Vagina (tissue), 2 donors: ENCODE measurements at regions not wholly inside any gene's neighbourhood (a gene's known extent, or its start where the extent isn't known, plus 50 kb on each side); places are given as distances from the start of the nearest gene placed in this dataset.
A peak's percentile ranks its signal among the peaks of the same experiment; 100 is the strongest.

Experiments
- DNase-seq, 2 donors: peaks; one replicate each; pipeline ENCODE4 v3.0.0-alpha.2; 2017; ENCODE audit errors: extremely low spot score in 2 of 2
- H3K27ac ChIP-seq: fragments of 200-600 bp; sonication (generic); one replicate; pipeline ENCODE4 v1.5.1; 2019
- H3K27me3 ChIP-seq: fragments of 200-600 bp; sonication (generic); one replicate; pipeline ENCODE4 v1.5.1; 2019
- H3K36me3 ChIP-seq, 2 donors: fragments of 200-600 bp; sonication (generic); one replicate each; pipeline ENCODE4 v1.5.1; 2017 to 2019
- H3K4me1 ChIP-seq: fragments of 200-600 bp; sonication (generic); one replicate; pipeline ENCODE4 v1.5.1; 2019
- H3K4me3 ChIP-seq, 2 donors: fragments of 200-600 bp; sonication (generic); 1 replicate in 1 of 2; 2 replicates in 1 of 2; pipeline ENCODE4 v1.5.1; 2016 to 2019
- H3K9me3 ChIP-seq: fragments of 200-600 bp; sonication (generic); one replicate; pipeline ENCODE4 v1.5.1; 2019
- POLR2A ChIP-seq, 2 donors: fragments of 450-650 bp; IDR thresholded peaks; one replicate each; pipeline ENCODE4 v1.6.1; 2017; ENCODE audit warnings: antibody characterized with exemption in 2 of 2, mild to moderate bottlenecking in 2 of 2, moderate library complexity in 2 of 2
- POLR2AphosphoS5 ChIP-seq, 2 donors: sonication (generic); formaldehyde crosslinking; IDR thresholded peaks; one replicate each; pipeline ENCODE4 v1.9.0; 2017; ENCODE audit warnings: antibody characterized with exemption in 2 of 2, mild to moderate bottlenecking in 2 of 2, low read depth in 1 of 2; ENCODE audit not compliant: insufficient read depth in 1 of 2
- intact Hi-C: fragments of 100-400 bp; cut with DNase I; formaldehyde crosslinking; loops from one replicate; pipeline ENCODE4 v1.15.1; 2023
- TF ChIP-seq, protein P1 (sequence below), 3 experiments: fragments of 450-650 bp in 2 of 3; fragments of 200-600 bp in 1 of 3; sonication (generic) in 1 of 3; IDR thresholded peaks; one replicate each; pipeline ENCODE4 v1.5.1; 2017 to 2019; ENCODE audit warnings: antibody characterized with exemption in 3 of 3, mild to moderate bottlenecking in 2 of 3, moderate library complexity in 2 of 3

GRCh38 chr1:13899856-13900255 is 199.9 kb downstream of the PRDM2 start:
- H3K27ac ChIP-seq, result peak overlapping the region; percentile 85
- peaks cover 4% of the 10 kb centered on the region for H3K9me3 ChIP-seq
- no peak overlapping the region for H3K4me3 ChIP-seq
- intact Hi-C loops, result no loop called here
- H3K4me1 ChIP-seq, result peaks cover 7% of the 10 kb centered on the region
- TF ChIP-seq, protein P1, sequence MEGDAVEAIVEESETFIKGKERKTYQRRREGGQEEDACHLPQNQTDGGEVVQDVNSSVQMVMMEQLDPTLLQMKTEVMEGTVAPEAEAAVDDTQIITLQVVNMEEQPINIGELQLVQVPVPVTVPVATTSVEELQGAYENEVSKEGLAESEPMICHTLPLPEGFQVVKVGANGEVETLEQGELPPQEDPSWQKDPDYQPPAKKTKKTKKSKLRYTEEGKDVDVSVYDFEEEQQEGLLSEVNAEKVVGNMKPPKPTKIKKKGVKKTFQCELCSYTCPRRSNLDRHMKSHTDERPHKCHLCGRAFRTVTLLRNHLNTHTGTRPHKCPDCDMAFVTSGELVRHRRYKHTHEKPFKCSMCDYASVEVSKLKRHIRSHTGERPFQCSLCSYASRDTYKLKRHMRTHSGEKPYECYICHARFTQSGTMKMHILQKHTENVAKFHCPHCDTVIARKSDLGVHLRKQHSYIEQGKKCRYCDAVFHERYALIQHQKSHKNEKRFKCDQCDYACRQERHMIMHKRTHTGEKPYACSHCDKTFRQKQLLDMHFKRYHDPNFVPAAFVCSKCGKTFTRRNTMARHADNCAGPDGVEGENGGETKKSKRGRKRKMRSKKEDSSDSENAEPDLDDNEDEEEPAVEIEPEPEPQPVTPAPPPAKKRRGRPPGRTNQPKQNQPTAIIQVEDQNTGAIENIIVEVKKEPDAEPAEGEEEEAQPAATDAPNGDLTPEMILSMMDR (IDR thresholded peaks at IDR 0.05), result no peak
- no peak for TF ChIP-seq POLR2A (IDR thresholded peaks at IDR 0.05)
- no peak for TF ChIP-seq POLR2AphosphoS5 (IDR thresholded peaks at IDR 0.05; ENCODE audit: insufficient read depth in 1 of 2, low read depth in 1 of 2)
- no peaks in the 10 kb centered on the region for H3K27me3 ChIP-seq
- no peaks in the 10 kb centered on the region for H3K36me3 ChIP-seq
- peak in 1 of 2 donors; percentile 16 for DNase-seq

- Histone ChIP-seq H3K4me1 (peaks cover 7% of the 10 kb centered on the region), H3K27ac (peak overlapping the region; percentile 85), H3K9me3 (peaks cover 4% of the 10 kb centered on the region), H3K27me3 (no peaks in the 10 kb centered on the region), H3K4me3 (no peak overlapping the region), H3K36me3 (no peaks in the 10 kb centered on the region)
- TF ChIP-seq, protein P1 (IDR thresholded peaks at IDR 0.05), result no peak
- no peak for TF ChIP-seq POLR2AphosphoS5 (IDR thresholded peaks at IDR 0.05; ENCODE audit: insufficient read depth in 1 of 2, low read depth in 1 of 2)
- DNase-seq, result no peak
- intact Hi-C loops, result no loop called here
Observed at GRCh38 chr1:13900583-13900982, 200.6 kb downstream of the PRDM2 start.

GRCh38 chr1:13901039-13901438 is 201.1 kb downstream of the PRDM2 start:
- Histone ChIP-seq H3K4me1 (peaks cover 7% of the 10 kb centered on the region), H3K4me3 (no peak overlapping the region), H3K27ac (peak overlapping the region; percentile 85), H3K36me3 (no peaks in the 10 kb centered on the region), H3K27me3 (no peaks in the 10 kb centered on the region), H3K9me3 (peaks cover 4% of the 10 kb centered on the region)
- TF ChIP-seq POLR2AphosphoS5 (IDR thresholded peaks at IDR 0.05; ENCODE audit: insufficient read depth in 1 of 2, low read depth in 1 of 2), result no peak
- no peak for TF ChIP-seq POLR2A (IDR thresholded peaks at IDR 0.05)
- TF ChIP-seq, protein P1 (IDR thresholded peaks at IDR 0.05), result no peak
- intact Hi-C loops, result no loop called here
- no peak for DNase-seq

DNA sequence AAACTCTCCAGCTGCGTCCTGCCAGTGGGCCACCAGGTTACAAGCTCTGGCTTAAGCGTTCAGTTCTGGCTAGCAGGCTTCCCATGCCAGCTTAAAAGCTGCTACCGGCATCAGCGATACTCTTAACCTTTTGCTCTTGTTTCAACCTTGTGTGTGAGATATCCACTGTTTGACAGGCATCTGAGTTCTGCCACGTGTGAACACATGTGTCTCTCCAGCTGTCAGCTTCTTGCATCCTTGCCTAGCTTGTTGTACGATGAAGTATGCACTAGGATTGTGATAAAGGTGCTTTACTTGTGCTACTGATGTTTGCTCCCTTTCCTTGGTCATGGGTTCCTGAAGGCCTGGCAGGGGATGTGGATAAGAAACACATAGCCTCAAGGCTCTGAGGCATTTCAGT is 201.6 kb downstream of the PRDM2 start:
- no peaks in the 10 kb centered on the region for H3K36me3 ChIP-seq
- intact Hi-C loops, result no loop called here
- DNase-seq, result no peak
- peaks cover 7% of the 10 kb centered on the region for H3K4me1 ChIP-seq
- no peaks in the 10 kb centered on the region for H3K27me3 ChIP-seq
- H3K27ac ChIP-seq, result peak overlapping the region; percentile 38
- H3K4me3 ChIP-seq, result no peak overlapping the region
- peaks cover 4% of the 10 kb centered on the region for H3K9me3 ChIP-seq
- TF ChIP-seq POLR2A (IDR thresholded peaks at IDR 0.05), result no peak
- TF ChIP-seq POLR2AphosphoS5 (IDR thresholded peaks at IDR 0.05; ENCODE audit: insufficient read depth in 1 of 2, low read depth in 1 of 2), result no peak
- TF ChIP-seq, protein P1 (IDR thresholded peaks at IDR 0.05), result no peak

- no peaks in the 10 kb centered on the region for H3K27me3 ChIP-seq
- no peaks in the 10 kb centered on the region for H3K36me3 ChIP-seq
- TF ChIP-seq, protein P1 (IDR thresholded peaks at IDR 0.05), result no peak
- TF ChIP-seq POLR2AphosphoS5 (IDR thresholded peaks at IDR 0.05; ENCODE audit: insufficient read depth in 1 of 2, low read depth in 1 of 2), result no peak
- TF ChIP-seq POLR2A (IDR thresholded peaks at IDR 0.05), result no peak
- no peaks in the 10 kb centered on the region for H3K4me1 ChIP-seq
- H3K4me3 ChIP-seq, result no peak overlapping the region
- intact Hi-C loops, result no loop called here
- H3K9me3 ChIP-seq, result peaks cover 4% of the 10 kb centered on the region
- DNase-seq, result no peak
- H3K27ac ChIP-seq, result no peak overlapping the region
Observed at GRCh38 chr1:13908128-13908527, 208.1 kb downstream of the PRDM2 start.
